Epithelial cell of esophagus (primary cell): ENCODE measurements at regions not wholly inside any gene's neighbourhood (a gene's known extent, or its start where the extent isn't known, plus 50 kb on each side); places are given as distances from the start of the nearest gene placed in this dataset.

ENCODE experiments used
- DNase-seq: peaks from one replicate; pipeline ENCODE4 v3.0.0; 2010; ENCODE audit warnings: low read depth
- H3K4me3 ChIP-seq: 2 replicates; pipeline ENCODE4 v1.5.1; 2011; ENCODE audit warnings: mild to moderate bottlenecking, low read length, control low read depth
- TF ChIP-seq, protein P1 (sequence below): IDR thresholded peaks from 2 replicates; pipeline ENCODE4 v1.5.1; 2011; ENCODE audit warnings: low read depth, mild to moderate bottlenecking, low read length, control low read depth, inconsistent platforms; ENCODE audit not compliant: insufficient read depth; ENCODE audit errors: missing control alignments

DNA sequence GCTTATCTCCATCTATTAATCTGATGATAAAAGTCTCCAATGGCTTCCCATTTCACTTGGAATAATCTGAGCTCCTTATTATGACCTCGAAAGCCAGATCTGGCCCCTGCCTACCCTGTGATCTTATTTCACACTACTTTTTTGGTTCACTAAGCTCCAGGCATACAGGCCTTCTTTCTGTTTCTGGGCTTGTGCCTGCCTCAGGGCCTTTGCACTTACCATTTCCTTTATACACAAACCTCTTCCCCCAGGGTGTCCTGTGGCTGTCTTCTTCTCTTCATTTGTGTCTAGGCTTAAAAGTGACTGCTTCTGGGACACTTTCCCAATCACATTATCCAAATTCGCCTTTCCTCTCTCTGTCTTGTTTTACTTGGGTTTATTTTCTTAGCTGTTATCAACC lies 478.8 kb downstream of the LRIG3 start:
- H3K4me3 ChIP-seq = no peak overlapping the region
- TF ChIP-seq, protein P1, sequence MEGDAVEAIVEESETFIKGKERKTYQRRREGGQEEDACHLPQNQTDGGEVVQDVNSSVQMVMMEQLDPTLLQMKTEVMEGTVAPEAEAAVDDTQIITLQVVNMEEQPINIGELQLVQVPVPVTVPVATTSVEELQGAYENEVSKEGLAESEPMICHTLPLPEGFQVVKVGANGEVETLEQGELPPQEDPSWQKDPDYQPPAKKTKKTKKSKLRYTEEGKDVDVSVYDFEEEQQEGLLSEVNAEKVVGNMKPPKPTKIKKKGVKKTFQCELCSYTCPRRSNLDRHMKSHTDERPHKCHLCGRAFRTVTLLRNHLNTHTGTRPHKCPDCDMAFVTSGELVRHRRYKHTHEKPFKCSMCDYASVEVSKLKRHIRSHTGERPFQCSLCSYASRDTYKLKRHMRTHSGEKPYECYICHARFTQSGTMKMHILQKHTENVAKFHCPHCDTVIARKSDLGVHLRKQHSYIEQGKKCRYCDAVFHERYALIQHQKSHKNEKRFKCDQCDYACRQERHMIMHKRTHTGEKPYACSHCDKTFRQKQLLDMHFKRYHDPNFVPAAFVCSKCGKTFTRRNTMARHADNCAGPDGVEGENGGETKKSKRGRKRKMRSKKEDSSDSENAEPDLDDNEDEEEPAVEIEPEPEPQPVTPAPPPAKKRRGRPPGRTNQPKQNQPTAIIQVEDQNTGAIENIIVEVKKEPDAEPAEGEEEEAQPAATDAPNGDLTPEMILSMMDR = no peak
- no peak for DNase-seq

DNA sequence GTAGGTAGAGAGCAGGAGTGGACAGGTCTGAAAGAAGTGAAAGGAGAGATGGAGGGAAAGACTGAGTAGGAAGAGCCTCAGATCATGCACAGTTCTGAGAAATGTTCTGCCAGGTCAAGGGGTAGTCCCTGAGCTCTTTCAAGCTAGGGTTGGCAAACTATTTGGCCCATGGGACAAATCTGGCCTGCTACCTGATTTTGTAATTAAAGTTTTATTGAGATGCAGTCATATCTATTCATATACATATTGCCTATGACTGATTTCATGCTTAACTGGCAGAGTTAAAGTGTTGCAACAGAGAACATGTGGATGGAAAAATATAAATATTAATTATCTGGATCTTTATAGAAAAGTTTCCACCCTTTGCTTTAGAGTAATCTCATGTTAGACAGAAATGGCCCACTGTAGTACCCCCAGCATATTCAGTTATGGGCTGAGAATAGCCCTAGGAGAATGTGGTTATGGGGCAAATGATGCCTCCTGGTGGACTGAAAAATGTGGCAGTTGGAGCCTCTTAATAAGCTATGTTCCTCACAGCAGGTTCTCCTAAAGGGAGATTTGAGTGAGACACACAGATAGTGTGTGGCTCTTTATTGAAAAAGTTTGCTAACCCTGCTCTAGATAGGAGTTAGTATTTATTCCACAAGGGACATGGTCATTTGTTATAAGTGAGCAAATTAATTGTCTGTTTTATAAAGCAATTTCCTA lies 476.9 kb downstream of the LRIG3 start:
- peak; percentile 59 for DNase-seq
- TF ChIP-seq, protein P1 = peak; percentile 68
- no peak overlapping the region for H3K4me3 ChIP-seq

DNA sequence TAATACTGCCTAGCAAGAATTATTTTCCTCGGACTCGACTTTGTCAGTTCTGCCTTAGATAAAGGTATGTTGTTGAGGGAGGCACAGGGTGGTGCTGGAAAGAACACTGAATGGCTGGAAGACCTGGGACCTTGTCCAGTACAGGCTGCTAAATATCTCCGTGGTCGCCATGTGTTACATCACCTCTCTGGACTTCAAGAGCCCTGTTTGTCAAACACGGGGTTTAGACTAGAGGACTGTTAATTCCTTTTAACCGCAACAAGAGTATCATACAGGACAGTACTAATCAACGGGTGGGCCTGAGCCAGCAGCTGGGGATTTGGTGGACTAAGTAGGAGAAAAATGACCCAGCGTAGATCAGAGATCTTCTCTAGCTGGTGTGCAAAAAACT lies 476.3 kb downstream of the LRIG3 start:
- no peak overlapping the region for H3K4me3 ChIP-seq
- TF ChIP-seq, protein P1 = no peak
- no peak for DNase-seq

DNA sequence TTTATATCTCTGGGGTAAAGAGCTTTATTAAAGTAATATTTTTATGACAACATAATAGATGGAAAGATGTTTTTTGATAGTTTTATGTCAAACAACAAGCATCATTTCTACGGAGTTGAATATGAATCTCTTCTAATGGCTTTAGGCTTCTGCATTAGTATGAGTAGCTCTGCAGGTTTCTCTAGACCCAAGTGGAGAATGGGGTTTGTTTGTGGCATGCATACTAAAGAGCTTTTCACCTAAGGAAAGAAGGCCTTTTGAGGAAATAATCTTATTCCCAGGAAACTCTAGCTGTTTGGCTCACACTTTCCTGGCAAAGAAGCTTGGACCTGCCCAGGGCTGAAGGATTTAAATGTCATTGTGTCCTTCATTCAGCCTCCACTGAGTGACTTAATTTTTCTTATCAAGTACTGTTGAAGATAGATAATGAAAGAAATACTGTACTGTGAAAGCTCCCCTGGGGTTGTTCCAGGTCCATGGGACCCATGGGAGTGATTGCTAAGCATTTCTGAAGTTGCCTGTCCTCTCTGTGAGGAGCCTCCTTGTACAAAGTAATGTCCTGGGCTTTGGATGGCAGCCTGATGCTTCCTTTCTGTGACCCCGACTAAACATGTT lies 469.3 kb downstream of the LRIG3 start:
- TF ChIP-seq, protein P1 = no peak
- DNase-seq = no peak
- no peak overlapping the region for H3K4me3 ChIP-seq

DNA sequence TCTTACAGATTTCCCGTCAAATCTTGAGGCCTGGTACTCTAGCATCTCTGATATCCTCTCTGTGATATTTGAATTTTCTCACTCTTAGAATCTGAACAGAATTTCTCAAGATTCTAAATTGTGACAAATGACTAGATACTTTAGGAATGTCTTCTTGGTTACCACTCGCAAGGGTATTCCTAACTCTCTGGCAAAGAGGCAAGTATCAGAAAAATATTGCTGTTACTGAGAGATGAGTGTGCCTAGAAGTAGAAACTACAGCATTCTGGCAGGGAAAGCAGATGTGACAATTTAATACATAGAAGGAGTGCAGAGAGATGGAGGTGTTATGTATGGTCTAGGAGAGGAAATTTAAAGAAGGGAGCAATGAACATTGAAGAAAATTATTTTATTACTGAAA lies 467.8 kb downstream of the LRIG3 start:
- TF ChIP-seq, protein P1 = no peak
- no peak overlapping the region for H3K4me3 ChIP-seq
- DNase-seq = no peak

DNA sequence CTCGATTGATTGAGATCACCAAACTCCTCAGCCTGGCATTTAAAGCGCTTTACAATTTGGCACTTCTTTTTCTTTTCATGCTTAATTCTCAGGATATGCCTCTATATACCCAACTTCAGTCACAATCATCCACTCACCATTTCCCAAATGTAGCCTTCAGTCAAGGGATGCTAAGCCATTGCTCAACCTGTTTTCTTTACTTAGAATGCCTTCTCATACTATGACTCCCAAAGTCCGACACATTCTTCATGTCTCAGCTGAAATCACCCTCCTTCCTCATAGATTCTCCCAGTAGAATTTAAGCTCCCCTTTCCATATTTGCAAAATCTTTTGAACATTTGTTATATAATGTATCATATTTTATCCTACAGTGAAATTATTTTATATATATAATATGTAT lies 467.0 kb downstream of the LRIG3 start:
- no peak overlapping the region for H3K4me3 ChIP-seq
- TF ChIP-seq, protein P1 = no peak
- no peak for DNase-seq

DNA sequence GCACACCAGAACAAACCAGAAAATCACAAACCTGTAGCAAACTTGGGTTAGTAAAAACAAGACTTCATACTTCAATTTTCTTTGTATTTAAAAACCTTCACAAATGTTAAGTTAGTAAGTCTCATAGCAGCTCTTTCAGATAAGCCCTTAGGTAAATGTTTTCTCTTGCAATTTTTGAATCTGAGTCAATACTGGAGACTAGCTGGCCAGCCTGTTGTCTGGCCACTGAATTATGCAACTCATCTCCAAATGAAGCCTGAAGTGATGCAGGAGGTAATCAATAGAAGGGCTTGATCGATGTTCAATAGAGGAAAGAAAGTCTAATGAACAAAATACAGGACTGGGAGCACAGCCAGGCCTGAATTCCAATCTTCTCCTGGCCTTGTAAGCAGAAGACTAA lies 465.2 kb downstream of the LRIG3 start:
- TF ChIP-seq, protein P1 = no peak
- no peak overlapping the region for H3K4me3 ChIP-seq
- no peak for DNase-seq
